Ishikawa (cell line): ENCODE measurements at regions not wholly inside any gene's neighbourhood (a gene's known extent, or its start where the extent isn't known, plus 50 kb on each side); places are given as distances from the start of the nearest gene placed in this dataset.

ENCODE experiments used
- CEBPB ChIP-seq: IDR thresholded peaks from 2 replicates; pipeline ENCODE4 v1.6.1; 2012
- CREB1 ChIP-seq: IDR thresholded peaks from 2 replicates; pipeline ENCODE4 v1.6.1; 2012; ENCODE audit warnings: low read depth
- EGR1 ChIP-seq: IDR thresholded peaks from 2 replicates; pipeline ENCODE4 v1.6.1; 2012
- EP300 ChIP-seq: IDR thresholded peaks from 2 replicates; pipeline ENCODE4 v1.6.1; 2012; ENCODE audit warnings: borderline replicate concordance
- MAX ChIP-seq: IDR thresholded peaks from 2 replicates; pipeline ENCODE4 v1.6.1; 2012
- RAD21 ChIP-seq: IDR thresholded peaks from 2 replicates; pipeline ENCODE4 v1.6.1; 2012; ENCODE audit warnings: low read depth
- REST ChIP-seq: IDR thresholded peaks from 2 replicates; pipeline ENCODE4 v1.6.1; 2012; ENCODE audit warnings: low read depth, mild to moderate bottlenecking
- TAF1 ChIP-seq: IDR thresholded peaks from 2 replicates; pipeline ENCODE4 v1.6.1; 2012; ENCODE audit warnings: low read depth, mild to moderate bottlenecking
- TEAD4 ChIP-seq: IDR thresholded peaks from 2 replicates; pipeline ENCODE4 v1.6.1; 2012

- TF ChIP-seq CREB1 (no peak), MAX (no peak), TAF1 (no peak), EP300 (no peak), REST (no peak), EGR1 (no peak), CEBPB (no peak), RAD21 (no peak), TEAD4 (no peak)
Observed at GRCh38 chr7:42740408-42740807, 171.5 kb downstream of the C7orf25 start.
